HG02678 (cell line): ENCODE measurements at regions not wholly inside any gene's neighbourhood (a gene's known extent, or its start where the extent isn't known, plus 50 kb on each side); places are given as distances from the start of the nearest gene placed in this dataset.
"Not testable (repeated sequence)": the region's sequence is repeated elsewhere in the genome, so short reads cannot be mapped to it uniquely, and the experiment has no call there.

Source experiments
- ATAC-seq: cut with Tn5 transposase; IDR thresholded peaks from one replicate; pipeline ENCODE4 v1.9.1; 2021; ENCODE audit warnings: mild to moderate bottlenecking, moderate library complexity; ENCODE audit not compliant: unreplicated experiment

DNA sequence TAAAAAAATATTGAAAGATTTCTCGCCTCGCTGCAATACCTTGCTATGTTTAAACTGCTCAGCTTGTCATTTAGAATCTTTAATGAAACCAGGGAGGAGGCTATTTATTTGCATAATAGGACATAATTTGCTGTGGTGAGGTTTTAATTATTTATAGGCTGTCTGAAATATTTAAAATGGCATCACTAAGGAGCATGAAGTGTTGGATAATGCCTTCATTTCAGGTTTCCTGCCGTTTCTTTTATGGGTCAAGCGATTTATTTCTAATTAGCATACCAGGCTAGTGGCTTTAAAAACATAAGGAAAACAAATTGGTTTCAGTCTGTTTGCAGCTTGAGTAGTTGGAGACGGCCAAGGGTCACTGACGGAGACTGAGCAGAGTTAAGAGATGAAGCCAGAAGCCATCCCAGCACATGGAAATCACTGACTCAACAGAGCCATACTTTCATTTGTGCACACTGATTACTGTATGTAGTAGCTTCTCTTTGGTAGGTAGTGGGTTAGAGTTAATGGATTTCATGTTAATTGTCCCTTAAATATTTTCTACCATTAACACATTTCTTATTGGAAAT lies 1962.4 kb upstream of the TENM3 start:
- ATAC-seq = no peak

DNA sequence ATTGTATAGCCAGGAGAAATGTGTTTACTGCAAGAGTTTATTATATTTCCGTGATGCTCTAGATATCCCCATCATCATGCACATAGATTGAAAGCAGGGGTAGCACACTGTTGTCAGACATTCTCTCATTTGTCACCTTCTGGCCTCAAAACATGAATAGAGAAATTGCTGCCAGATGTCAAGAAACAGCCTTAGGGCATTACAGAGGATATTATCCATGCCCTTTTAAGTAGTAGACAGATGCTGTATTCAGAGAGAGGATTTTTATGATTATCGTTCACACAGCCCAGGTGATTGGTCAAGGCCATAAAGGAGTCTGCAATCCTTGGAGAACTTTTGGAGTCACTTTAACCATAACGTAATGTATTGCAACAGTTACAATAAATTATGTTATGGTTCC lies 1961.5 kb upstream of the TENM3 start:
- ATAC-seq = no peak

DNA sequence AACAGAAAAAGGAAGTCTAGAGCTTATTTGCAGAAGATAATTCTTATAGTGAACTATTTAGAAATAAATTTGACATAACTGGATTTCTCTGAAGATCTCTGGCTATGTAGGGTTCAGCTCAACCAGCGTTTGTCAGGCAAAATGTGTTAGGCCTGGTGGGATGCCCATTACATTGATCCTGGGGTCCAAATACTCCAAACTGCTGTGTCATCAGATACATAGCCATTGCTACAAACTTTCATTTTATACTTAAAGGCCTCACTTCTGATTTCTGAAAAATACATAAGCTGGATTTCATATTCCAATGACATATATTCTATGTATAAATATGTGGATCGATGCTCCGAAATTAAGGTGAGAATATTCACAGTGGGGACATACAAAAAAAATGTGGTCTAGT lies 1958.9 kb upstream of the TENM3 start:
- ATAC-seq = no peak

DNA sequence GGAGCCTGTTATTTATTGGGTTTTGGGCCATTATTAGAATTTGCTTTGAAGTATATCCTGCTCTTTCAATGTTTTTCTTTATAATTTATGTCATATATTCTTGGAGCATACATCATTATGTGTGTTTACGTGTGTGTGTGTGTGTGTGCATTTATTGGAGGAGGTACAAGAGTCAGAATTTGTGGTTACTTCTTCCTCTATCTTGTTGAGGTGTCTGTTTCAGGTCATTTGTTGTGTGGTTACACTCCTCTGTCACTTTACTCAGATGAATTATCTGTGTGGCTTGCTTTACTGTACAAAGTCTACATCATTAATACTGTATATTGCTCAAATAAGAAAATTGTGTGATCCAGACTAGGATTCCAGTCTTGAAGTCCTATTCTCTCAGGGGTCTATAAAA lies 1957.4 kb upstream of the TENM3 start:
- no peak for ATAC-seq

DNA sequence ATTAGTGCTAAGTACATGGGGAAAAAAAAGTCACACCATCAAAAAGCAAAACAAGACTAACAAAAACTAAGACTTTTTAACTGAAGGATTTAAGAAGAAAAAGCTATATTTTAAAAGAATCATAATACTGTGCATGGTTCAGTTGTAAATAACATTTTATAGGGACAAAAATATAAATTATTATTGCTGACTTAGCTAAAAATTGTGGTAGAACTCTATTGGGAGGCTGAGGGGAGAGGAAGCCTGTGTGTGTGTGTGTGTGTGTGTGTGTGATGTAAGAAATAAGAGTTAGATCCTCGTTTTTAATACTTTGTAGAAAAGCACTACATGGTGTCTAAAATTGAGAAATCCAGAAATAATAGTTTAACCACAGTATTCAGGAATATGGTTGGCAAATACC lies 1950.9 kb upstream of the TENM3 start:
- no peak for ATAC-seq

DNA sequence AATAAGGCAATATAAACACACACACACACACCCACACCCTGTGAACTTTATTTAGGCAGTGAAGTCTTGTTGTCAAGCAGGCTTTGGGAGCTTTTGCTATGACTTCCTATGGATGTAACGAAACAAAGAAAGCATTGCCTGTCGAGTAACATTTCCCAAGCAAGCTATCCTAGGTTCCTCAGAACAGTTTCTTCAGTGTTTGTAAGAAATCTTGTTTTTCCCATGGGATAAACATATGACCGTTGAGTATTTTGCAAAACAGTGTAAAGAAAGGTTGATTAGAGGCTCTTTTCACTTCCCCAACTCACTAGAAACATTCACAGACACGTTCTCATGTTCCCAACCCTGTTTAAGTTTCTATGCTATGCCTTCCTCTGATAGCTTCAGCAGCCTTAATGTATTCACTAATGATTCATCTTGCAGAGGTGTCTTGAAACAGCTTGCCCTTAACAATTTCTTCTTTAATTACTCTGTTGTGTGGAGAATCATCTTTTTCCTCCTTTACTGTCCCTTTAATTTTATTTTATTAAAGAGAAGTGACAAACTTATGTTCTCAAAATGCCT lies 1947.1 kb upstream of the TENM3 start:
- no peak for ATAC-seq

DNA sequence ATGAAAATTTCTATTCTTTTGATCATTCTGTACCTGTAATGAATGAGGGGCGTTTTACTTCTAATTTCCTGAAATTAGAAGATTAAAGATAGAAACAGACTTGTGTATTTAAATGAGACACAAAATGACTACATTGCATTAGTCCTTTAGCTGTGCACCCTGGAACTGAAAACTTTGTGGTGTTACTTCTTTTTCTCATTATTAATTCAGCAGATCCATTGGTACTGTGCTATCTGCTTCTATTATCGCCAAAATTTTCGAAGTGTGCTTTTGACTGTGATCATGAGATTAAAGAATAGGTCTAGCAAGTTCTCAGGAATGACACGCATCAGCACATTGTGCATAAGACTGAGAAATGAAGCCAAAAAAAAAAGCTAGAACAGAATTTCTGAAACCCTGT lies 1938.9 kb upstream of the TENM3 start:
- ATAC-seq = no peak

DNA sequence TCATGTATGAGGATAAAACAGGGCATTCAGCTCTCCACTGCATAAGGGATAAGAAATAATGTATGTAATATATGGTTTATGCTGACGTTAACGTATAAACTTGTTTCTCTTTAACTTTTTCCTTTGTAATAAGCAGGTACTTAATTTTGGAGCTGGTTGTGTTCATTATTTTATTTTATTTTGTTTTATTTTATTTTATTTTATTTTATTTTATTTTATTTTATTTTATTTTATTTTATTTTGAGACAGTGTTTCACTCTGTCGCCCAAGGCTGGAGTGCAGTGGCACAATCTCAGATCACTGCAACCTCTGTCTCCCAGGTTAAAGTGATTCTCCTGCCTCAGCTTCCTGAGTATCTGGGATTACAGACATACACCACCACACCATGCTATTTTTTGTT lies 1932.6 kb upstream of the TENM3 start:
- ATAC-seq = no peak

DNA sequence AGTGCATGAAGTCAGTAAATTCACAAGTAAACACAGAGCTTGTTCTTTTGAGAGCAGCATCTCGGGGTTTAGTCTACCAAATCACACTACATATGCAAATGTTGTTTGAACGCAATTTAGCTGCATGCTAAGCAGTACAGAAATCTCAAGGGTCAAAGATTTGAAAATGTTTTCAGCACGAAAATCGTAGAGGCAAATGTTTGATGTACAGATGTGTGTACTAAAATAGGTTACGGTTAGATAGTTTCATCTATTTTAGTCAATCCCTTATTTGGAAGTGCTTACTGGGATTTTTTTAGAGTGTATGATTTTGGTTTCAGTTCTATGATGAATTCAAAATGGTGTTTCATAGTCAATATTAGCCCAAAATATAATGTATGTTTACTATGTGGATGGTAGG lies 1928.2 kb upstream of the TENM3 start:
- ATAC-seq = peak; percentile 70

DNA sequence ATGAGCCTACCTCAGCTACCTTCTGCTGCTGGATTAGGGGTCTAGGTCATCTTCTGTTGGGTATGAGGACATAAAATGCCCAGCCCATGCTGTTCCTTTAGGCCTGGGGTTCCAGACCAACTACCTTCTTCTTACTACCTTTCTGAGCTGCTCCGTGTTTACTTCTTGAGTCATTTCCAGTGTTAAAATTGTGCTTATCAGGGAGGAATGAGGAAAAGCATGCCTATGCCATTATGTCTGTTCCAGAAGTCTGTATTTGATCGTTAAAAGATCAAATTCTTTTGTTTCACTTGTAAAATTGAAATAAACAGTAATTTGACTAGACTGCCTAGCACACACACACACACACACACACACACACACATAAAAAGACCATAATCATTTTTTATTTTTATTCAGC lies 1912.7 kb upstream of the TENM3 start:
- no peak for ATAC-seq

DNA sequence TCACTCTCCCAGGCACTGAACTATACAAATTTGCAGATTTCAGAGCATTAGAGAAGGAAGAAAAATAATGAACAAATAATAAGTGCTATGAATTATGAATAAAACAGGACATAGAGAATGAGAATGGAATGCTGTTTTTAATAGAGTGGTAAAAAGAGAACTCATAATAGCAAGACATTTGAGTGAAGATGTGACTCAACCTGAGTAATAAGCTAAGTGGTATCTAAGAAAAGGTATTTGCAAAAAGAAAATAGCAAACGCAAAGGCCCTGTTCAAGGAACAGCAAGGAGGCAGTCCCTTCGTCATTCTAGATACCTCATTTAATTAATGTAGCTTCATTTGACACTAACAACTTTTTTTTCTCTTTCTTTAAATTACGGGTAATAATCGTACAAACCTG lies 1910.0 kb upstream of the TENM3 start:
- ATAC-seq = no peak

DNA sequence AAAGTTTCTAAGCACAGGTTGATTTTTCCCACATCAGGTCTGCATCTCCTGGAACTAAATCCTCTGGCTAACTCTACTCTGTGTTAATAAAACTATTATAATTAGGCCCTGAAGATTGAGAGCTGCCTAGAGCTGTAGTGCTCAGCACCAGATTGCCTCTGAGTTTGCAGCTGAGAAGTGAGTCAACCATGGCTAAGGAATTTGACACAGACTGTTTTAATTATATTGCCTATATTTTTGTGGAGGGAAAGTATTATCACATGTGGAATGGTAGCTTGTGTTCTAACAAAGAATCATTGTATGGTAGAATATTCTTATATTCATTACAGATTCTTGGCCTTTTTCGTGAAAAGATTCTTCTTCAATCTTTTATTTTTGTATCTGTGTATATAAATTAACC lies 1907.6 kb upstream of the TENM3 start:
- no peak for ATAC-seq

DNA sequence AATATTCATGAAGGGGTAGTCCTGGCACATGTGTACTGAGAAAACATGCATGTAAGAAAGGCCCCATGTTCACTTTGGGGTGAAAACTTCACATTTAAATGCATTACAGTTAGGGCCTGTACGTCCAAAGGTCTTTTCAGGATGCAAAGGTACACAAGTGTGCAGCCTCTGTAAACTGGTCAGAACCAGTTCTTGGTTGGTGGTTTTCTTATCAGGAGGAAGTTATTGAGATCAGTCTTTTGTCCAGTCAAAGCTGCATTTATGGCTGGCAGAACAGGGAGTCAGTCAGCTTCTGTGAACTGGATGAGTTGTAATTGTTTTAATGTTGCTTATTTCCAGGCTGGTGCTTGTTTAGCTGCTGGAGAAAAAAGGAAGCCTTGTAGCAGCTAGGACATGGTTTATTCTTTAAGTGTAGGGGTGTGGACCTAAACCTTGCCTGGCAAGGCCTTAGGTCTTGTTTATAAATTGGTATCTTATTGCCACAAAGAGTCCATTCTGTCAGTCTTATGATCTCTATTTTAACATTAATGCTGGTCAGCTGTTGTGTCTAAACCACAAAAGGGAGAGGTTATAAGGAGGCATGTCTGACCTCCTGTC lies 1906.6 kb upstream of the TENM3 start:
- no peak for ATAC-seq

DNA sequence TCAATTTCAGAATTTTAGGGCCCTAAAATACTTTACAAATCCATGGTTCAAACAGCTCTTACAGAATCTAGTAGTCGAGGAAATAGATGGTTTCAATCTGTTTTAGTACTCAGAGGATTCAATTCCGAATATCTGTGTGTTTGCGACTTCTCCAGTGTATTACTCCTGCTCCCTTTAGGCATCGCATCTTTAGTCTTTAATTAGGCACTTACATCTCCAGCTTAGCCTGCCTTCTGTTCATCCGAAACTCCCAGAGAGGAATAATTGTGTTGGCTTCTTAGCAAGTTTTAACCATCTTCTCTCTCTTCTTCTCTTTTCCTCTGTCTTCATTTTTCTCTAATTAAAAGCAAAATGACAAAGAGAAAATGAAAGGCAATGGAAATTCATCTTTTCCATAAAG lies 1901.3 kb upstream of the TENM3 start:
- ATAC-seq = no peak

DNA sequence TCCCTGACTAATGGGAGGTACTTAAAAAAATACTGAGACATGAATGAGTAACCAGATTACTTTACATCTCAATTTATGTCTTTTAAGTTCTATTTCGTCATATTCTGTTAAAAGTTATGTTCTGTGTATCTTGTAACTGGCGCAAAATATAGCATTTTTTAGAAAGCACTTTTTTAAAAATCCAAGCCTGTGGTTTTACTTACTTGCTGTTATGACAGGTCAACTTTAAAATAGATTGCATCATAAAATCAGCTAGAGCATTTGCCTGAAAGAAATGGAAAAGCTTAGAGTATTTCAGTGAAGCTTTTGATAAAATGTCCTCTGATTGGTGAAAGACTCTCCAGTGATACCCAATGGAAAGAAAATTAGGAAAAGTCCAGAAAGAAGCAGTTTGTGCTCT lies 1892.3 kb upstream of the TENM3 start:
- no peak for ATAC-seq

DNA sequence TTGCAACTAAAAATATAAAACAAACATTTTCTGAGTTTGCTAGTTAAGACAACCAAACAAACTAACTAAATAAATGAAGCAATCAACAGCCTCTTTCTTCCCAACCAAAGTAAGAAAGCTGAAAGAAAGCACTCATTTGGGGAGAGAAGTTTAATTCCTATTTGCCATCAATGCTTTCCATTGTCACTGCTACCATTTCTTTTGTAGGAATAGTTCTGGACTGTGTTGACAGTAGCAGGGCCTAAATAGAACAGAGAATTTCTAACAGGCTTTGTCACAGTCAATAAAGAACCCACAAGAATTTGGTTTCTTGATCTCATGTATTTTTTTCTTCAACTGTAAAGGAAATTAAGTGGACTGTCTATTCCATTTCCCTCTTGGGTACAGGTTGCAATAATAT lies 1886.4 kb upstream of the TENM3 start:
- no peak for ATAC-seq

DNA sequence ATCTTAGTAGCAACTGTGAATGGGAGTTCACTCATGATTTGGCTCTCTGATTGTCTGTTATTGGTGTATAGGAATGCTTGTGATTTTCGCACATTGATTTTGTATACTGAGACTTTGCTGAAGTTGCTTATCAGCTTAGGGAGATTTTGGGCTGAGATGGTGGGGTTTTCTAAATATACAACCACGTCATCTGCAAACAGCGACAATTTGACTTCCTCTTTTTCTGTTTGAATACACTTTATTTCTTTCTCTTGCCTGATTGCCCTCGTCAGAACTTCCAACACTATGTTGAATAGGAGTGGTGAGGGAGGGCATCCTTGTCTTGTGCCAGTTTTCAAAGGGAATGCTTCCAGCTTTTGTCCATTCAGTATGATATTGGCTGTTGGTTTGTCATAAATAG lies 1883.1 kb upstream of the TENM3 start:
- ATAC-seq = not testable (repeated sequence)

DNA sequence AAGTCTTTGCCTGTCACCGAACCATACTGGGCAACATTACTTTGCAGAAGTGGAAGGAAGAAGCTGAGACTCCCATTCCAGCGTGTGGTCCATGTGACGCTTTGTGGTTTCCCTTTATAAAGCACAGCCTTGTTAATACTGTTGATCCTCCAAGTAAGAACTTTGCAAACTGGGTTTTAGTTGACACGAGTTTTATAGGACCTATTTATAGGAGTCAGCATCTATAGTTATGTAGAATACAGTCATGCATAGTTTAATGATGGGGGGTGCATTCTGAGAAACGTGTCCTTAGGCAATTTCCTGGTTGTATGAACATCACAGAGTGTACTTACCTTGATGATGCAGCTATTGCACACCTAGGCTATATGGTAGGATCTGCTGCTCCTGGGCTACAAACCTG lies 1879.4 kb upstream of the TENM3 start:
- no peak for ATAC-seq

DNA sequence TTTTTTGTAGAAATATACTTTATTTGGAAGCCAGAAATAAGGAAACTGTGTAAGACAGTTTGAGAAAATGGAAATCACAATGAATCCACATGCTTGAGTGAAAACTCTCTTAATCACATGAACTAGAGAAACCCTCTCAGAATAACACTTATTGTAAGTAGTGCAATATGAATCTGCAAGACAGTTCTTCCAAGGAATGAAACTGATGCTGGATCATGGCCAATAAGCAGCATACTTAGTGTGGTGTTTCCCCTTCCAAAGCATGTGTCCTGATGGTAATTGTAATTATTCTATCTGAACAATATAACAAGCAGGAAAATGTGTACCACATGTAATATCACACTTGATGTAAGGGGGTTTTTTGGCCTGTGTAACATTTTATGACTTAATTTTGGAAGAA lies 1870.5 kb upstream of the TENM3 start:
- no peak for ATAC-seq

DNA sequence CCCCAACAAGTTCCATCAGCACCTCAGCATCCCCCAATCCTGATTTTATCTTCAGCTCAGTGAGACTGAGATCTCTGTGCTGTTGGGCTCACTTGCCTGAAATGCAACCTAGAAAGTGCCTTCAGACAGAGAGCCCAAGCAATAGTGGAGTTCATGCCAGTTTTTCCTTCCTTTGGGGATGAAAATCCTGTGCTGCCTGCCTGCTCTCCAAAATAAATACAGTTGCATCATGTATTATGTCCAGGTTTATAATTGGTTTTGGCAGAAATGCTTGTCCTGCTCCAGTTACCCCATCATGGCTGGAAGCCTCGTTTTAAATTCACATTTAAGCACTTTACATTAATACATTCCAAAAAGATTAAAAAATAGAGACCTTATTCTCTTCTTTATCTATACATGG lies 1865.5 kb upstream of the TENM3 start:
- no peak for ATAC-seq

DNA sequence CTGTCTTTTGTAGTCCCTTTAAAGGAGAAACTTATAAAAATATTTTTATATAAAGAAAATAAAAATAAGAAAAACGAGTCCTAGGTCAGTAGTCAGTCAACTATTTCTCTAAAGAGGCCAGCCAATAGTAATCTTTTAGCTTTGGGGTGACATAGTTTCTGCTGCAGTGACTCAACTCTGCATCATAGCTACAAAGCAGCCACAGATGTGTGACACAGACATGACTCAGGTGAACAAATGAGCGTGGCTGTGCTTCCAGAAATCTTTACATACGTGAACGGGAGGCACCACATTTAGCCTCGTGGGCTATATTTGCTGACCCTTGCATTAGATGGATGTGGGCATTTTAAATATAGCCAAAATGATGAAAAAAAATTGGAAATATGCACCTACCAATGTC lies 1862.5 kb upstream of the TENM3 start:
- no peak for ATAC-seq

DNA sequence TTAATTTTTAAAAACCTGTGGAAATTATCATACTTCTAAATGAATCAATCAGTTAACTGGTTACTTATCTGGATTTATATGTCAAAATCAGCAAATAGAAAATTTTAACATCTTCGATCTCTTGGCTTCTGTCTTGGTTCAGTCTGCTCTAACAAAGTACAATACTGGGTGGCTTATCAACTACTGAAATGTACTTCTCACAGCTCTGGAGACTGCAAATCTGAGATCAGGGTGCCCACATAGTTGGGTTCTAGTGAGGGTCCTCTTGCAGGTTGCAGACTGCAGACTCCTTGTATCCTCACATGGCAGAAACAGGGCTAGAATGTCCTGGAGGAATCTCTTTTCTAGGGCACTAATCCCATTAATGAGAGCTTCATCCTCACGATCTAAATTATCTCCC lies 1851.6 kb upstream of the TENM3 start:
- no peak for ATAC-seq

DNA sequence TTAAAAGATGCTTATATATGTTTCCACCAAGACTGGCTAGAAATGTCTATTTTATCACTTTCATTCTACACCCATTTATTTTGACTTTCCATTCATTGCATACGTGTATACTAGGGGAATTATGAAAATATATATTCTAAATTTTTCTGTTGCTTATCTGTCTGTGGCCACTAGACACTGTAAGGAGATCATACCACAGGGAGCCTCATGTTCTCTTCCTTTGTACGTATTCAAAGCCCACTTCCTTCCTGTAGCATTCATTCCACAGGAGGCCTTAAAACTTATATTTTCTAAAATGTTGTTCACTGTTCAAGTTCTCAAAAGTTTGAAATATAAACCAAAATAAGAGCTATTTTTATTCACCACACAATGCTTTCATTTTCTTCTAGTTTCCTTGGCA lies 1848.9 kb upstream of the TENM3 start:
- no peak for ATAC-seq
